Muscle layer of colon (tissue), 2 donors: ENCODE measurements at regions not wholly inside any gene's neighbourhood (a gene's known extent, or its start where the extent isn't known, plus 50 kb on each side); places are given as distances from the start of the nearest gene placed in this dataset.

Experiments
- H3K27ac ChIP-seq: one replicate; pipeline ENCODE4 v1.7.0; 2013; ENCODE audit warnings: low read depth, mild to moderate bottlenecking, low read length, moderate library complexity
- H3K27me3 ChIP-seq, 2 donors: one replicate each; pipeline ENCODE4 v1.7.0; 2013; ENCODE audit warnings: low read length in 2 of 2, mild to moderate bottlenecking in 2 of 2; ENCODE audit not compliant: insufficient read depth in 2 of 2, control insufficient read depth in 1 of 2
- H3K36me3 ChIP-seq: one replicate; pipeline ENCODE4 v1.7.0; 2013; ENCODE audit warnings: mild to moderate bottlenecking, low read length; ENCODE audit not compliant: insufficient read depth
- H3K4me1 ChIP-seq: one replicate; pipeline ENCODE4 v1.7.0; 2013; ENCODE audit warnings: mild to moderate bottlenecking, low read length; ENCODE audit not compliant: insufficient read depth
- H3K4me3 ChIP-seq, 2 donors: one replicate each; pipeline ENCODE4 v1.7.0; 2013; ENCODE audit warnings: low read length in 2 of 2, low read depth in 1 of 2, mild to moderate bottlenecking in 1 of 2, moderate library complexity in 1 of 2
- H3K9ac ChIP-seq: one replicate; pipeline ENCODE4 v1.7.0; 2013; ENCODE audit warnings: low read length
- H3K9me3 ChIP-seq: one replicate; pipeline ENCODE4 v1.7.0; 2013; ENCODE audit warnings: mild to moderate bottlenecking, low read length
- donor health status: abdominal sarcoma.
- donor health status: Adenocarcinoma of cecum.

- Histone ChIP-seq H3K9me3 (no peaks in the 10 kb centered on the region), H3K36me3 (no peaks in the 10 kb centered on the region), H3K9ac (no peak overlapping the region), H3K4me3 (no peak overlapping the region), H3K27me3 (no peaks in the 10 kb centered on the region), H3K27ac (no peak overlapping the region), H3K4me1 (no peaks in the 10 kb centered on the region)
Measured at GRCh38 chr6:78101387-78101786, 448.5 kb downstream of the MEI4 start.

DNA sequence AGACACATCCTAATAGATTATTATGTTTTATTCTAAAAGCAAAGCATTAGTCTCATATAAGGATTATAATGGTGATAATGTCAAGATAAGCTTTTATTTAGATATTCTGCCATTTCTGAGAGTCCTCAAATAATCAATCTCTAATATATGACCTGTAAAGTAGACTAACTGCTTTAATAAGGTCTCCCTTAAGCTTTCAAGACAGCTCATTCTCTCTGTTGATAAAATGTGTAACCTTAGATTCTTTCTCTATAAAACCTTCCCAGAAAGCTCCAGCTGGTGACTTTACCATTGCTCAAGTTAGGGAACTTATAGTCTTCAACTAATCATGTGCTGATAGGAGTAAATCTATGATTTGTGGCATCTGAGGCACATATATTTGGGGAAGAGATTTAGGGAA is 457.8 kb downstream of the MEI4 start:
- Histone ChIP-seq H3K4me3 (no peak overlapping the region), H3K36me3 (no peaks in the 10 kb centered on the region), H3K9ac (no peak overlapping the region), H3K27me3 (no peaks in the 10 kb centered on the region), H3K27ac (no peak overlapping the region), H3K9me3 (no peaks in the 10 kb centered on the region), H3K4me1 (no peaks in the 10 kb centered on the region)

DNA sequence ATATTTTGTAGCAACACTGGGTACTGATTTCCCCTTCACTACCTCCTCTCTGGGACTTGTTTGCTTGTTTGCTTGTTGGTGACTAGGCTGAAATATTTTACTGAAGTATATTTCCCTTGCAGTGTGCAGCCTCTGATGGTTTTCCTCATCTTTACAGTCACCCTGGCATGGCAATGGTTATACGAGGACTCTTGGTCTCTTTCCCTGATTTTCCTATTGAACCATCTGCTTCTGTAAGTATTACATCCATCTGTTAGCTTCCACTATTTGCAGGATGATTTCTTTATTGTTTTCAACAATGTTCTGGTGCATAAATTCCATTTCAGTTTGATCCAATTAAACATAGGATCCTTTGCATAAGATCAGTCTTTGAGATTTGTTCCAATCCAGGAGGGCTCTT is 465.1 kb downstream of the MEI4 start:
- no peak overlapping the region for H3K4me3 ChIP-seq
- no peaks in the 10 kb centered on the region for H3K9me3 ChIP-seq
- H3K4me1 ChIP-seq: no peaks in the 10 kb centered on the region
- no peaks in the 10 kb centered on the region for H3K27me3 ChIP-seq
- H3K27ac ChIP-seq: no peak overlapping the region
- H3K36me3 ChIP-seq: no peaks in the 10 kb centered on the region
- H3K9ac ChIP-seq: no peak overlapping the region

GRCh38 chr6:78131521-78131920 is 478.7 kb downstream of the MEI4 start:
- no peak overlapping the region for H3K9ac ChIP-seq
- H3K9me3 ChIP-seq: no peaks in the 10 kb centered on the region
- H3K27me3 ChIP-seq: no peaks in the 10 kb centered on the region
- H3K4me3 ChIP-seq: no peak overlapping the region
- no peaks in the 10 kb centered on the region for H3K36me3 ChIP-seq
- H3K4me1 ChIP-seq: no peaks in the 10 kb centered on the region
- no peak overlapping the region for H3K27ac ChIP-seq

- H3K27me3 ChIP-seq: no peaks in the 10 kb centered on the region
- no peaks in the 10 kb centered on the region for H3K36me3 ChIP-seq
- no peaks in the 10 kb centered on the region for H3K9me3 ChIP-seq
- H3K4me1 ChIP-seq: no peaks in the 10 kb centered on the region
- no peak overlapping the region for H3K4me3 ChIP-seq
- H3K27ac ChIP-seq: no peak overlapping the region
- no peak overlapping the region for H3K9ac ChIP-seq
Measured at GRCh38 chr6:78132671-78133410, 480.0 kb downstream of the MEI4 start.

DNA sequence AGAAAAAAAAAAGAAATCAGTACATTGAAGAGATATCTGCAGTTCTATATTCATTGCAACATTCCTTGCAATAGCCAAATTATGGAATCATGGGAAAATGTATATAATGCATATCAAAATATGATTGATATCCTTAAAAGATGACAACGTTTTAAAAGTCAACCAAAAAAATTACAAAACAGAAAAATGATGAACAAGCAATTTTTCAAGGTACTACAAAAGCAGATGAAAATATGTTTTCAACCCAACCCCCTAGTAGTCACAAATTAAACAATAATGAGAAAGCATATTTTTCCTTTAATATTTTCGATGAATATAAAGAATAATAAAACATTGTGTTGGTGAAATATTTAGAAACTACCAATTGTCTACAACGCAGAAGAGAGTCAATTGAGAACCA is 497.6 kb downstream of the MEI4 start:
- H3K4me3 ChIP-seq: no peak overlapping the region
- H3K36me3 ChIP-seq: no peaks in the 10 kb centered on the region
- no peak overlapping the region for H3K9ac ChIP-seq
- no peaks in the 10 kb centered on the region for H3K4me1 ChIP-seq
- H3K9me3 ChIP-seq: no peaks in the 10 kb centered on the region
- H3K27ac ChIP-seq: no peak overlapping the region
- H3K27me3 ChIP-seq: no peaks in the 10 kb centered on the region

- H3K4me1 ChIP-seq: no peaks in the 10 kb centered on the region
- no peak overlapping the region for H3K9ac ChIP-seq
- H3K4me3 ChIP-seq: no peak overlapping the region
- H3K9me3 ChIP-seq: no peaks in the 10 kb centered on the region
- no peaks in the 10 kb centered on the region for H3K27me3 ChIP-seq
- no peaks in the 10 kb centered on the region for H3K36me3 ChIP-seq
- H3K27ac ChIP-seq: no peak overlapping the region
Measured at GRCh38 chr6:78153976-78154375, 501.1 kb downstream of the MEI4 start.

DNA sequence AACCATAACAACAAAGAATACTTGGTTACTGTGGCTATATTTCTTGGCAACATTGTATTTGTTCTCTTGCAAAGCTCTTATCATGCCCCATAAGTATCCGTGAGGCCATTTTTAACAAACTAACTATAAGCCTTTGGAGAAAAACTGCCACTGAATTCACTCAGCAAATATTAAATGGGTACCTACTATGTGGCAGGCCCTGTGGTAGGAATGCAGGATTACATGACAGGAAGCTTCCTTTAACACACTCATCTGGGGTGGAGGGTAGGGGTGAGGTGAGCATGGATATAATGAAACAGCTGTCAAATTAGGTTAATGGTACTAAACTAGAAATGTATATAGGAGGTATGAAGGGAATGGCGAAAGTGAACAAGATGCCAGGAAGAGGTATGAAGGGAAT is 504.8 kb downstream of the MEI4 start:
- H3K9ac ChIP-seq: no peak overlapping the region
- no peaks in the 10 kb centered on the region for H3K4me1 ChIP-seq
- H3K36me3 ChIP-seq: no peaks in the 10 kb centered on the region
- no peak overlapping the region for H3K27ac ChIP-seq
- H3K27me3 ChIP-seq: no peaks in the 10 kb centered on the region
- no peaks in the 10 kb centered on the region for H3K9me3 ChIP-seq
- no peak overlapping the region for H3K4me3 ChIP-seq

DNA sequence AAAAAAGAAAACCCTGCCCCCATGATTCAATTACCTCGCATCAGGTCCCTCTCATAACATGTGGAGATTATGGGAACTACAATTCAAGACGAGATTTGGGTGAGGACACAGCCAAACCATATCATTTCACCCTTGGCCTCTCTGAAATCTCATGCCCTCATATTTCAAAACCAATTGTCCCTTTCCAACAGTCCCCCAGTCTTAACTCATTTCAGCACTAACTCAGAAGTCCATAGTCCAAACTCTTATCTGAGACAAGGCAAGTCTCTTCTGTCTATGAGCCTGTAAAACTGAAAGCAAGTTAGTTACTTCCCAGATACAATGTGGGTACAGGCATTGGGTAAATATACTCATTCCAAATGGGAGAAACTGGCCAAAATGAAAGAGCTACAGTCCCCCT is 536.1 kb downstream of the MEI4 start:
- Histone ChIP-seq H3K4me3 (no peak overlapping the region), H3K9ac (no peak overlapping the region), H3K36me3 (no peaks in the 10 kb centered on the region), H3K4me1 (no peaks in the 10 kb centered on the region), H3K9me3 (no peaks in the 10 kb centered on the region), H3K27ac (no peak overlapping the region), H3K27me3 (no peaks in the 10 kb centered on the region)

DNA sequence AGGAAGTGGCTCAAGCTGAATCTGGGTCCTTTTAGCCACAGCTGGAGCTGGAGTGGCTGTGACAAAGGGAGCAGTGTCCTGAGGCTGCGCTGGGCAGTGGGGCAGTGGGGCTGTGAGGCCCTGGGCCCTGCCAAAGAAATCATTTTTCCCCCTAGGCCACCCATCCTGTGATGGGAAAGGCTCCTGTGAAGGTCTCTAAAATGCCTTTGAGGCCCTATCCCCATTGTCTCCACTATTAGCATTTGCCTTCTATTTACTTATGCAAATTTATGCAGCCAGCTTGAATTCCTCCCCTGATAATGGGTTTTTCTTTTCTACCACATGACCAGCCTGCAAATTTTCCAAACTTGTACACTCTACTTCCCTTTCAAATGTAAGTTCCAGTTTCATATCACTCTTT is 539.2 kb downstream of the MEI4 start:
- Histone ChIP-seq H3K9me3 (no peaks in the 10 kb centered on the region), H3K4me1 (no peaks in the 10 kb centered on the region), H3K27ac (no peak overlapping the region), H3K9ac (no peak overlapping the region), H3K27me3 (no peaks in the 10 kb centered on the region), H3K36me3 (no peaks in the 10 kb centered on the region), H3K4me3 (no peak overlapping the region)

DNA sequence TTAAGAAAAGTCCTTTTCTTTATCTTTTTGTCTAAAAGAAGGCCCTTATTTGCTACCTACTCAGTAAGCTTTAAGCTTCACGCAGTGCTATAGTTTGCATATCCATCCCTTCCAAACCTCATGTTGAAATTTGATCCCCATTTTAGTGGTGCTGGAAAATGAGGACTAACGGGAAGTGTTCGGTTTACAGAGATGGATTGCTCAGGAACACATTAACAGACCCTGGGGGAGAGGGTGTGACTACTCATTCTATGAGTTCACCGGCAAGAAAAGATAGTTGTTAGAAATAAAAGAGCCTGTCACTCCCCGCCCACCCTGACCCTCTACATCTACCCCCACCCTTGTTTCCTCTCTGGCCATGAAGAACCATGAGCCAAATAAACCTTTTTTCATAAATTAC is 546.2 kb downstream of the MEI4 start:
- Histone ChIP-seq H3K4me1 (no peaks in the 10 kb centered on the region), H3K9me3 (no peaks in the 10 kb centered on the region), H3K36me3 (no peaks in the 10 kb centered on the region), H3K9ac (no peak overlapping the region), H3K4me3 (no peak overlapping the region), H3K27me3 (no peaks in the 10 kb centered on the region), H3K27ac (no peak overlapping the region)

GRCh38 chr6:78222226-78222625 is 569.4 kb downstream of the MEI4 start:
- no peak overlapping the region for H3K9ac ChIP-seq
- no peaks in the 10 kb centered on the region for H3K27me3 ChIP-seq
- H3K9me3 ChIP-seq: no peaks in the 10 kb centered on the region
- H3K36me3 ChIP-seq: no peaks in the 10 kb centered on the region
- no peak overlapping the region for H3K27ac ChIP-seq
- H3K4me3 ChIP-seq: no peak overlapping the region
- H3K4me1 ChIP-seq: no peaks in the 10 kb centered on the region
